ENCODE measurements at regions not wholly inside any gene's neighbourhood (a gene's known extent, or its start where the extent isn't known, plus 50 kb on each side); places are given as distances from the start of the nearest gene placed in this dataset.

- TF ChIP-seq, protein P1, sequence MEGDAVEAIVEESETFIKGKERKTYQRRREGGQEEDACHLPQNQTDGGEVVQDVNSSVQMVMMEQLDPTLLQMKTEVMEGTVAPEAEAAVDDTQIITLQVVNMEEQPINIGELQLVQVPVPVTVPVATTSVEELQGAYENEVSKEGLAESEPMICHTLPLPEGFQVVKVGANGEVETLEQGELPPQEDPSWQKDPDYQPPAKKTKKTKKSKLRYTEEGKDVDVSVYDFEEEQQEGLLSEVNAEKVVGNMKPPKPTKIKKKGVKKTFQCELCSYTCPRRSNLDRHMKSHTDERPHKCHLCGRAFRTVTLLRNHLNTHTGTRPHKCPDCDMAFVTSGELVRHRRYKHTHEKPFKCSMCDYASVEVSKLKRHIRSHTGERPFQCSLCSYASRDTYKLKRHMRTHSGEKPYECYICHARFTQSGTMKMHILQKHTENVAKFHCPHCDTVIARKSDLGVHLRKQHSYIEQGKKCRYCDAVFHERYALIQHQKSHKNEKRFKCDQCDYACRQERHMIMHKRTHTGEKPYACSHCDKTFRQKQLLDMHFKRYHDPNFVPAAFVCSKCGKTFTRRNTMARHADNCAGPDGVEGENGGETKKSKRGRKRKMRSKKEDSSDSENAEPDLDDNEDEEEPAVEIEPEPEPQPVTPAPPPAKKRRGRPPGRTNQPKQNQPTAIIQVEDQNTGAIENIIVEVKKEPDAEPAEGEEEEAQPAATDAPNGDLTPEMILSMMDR (IDR thresholded peaks at IDR 0.05), result no peak
- TF ChIP-seq POLR2A (IDR thresholded peaks at IDR 0.05) (no peak), EP300 (IDR thresholded peaks at IDR 0.05) (no peak)
Measured at GRCh38 chr5:52725808-52726207, 61.9 kb upstream of the ITGA1 start.
